ENCODE measurements at regions not wholly inside any gene's neighbourhood (a gene's known extent, or its start where the extent isn't known, plus 50 kb on each side); places are given as distances from the start of the nearest gene placed in this dataset.

- H4K20me1 ChIP-seq (ENCODE audit: low read depth, low read length) = no peaks in the 10 kb centered on the region
- H3F3A ChIP-seq (ENCODE audit: insufficient read depth) = no peaks in the 10 kb centered on the region
- no peaks in the 10 kb centered on the region for H3K79me2 ChIP-seq (ENCODE audit: insufficient read depth, low read length)
- H3K36me3 ChIP-seq (ENCODE audit: low read length) = no peaks in the 10 kb centered on the region
- H3K9me3 ChIP-seq (ENCODE audit: insufficient read depth, low read length) = no peaks in the 10 kb centered on the region
- TF ChIP-seq CTCF (IDR thresholded peaks at IDR 0.05; ENCODE audit: insufficient read depth, low read length, poor library complexity, severe bottlenecking) = no peak
- TF ChIP-seq EZH2phosphoT487 (conservative IDR thresholded peaks at IDR 0.05; ENCODE audit: low read length) = no peak
- H3K4me2 ChIP-seq (ENCODE audit: low read depth, low read length, poor library complexity, severe bottlenecking) = no peak overlapping the region
- no peak overlapping the region for H3K27ac ChIP-seq (ENCODE audit: low read depth, low read length)
- no peak overlapping the region for H2AFZ ChIP-seq (ENCODE audit: low read depth, low read length, severe bottlenecking)
- H3K9me2 ChIP-seq (replicated peaks; ENCODE audit: insufficient read depth, low read length) = no peaks in the 10 kb centered on the region
- H3K4me3 ChIP-seq (ENCODE audit: insufficient read depth, low read length, poor library complexity, severe bottlenecking) = no peak overlapping the region
- no peaks in the 10 kb centered on the region for H3K27me3 ChIP-seq (ENCODE audit: low read length)
- no peak overlapping the region for H3K9ac ChIP-seq (ENCODE audit: low read length)
Observed at GRCh38 chr10:81027706-81028105, 490.0 kb downstream of the SH2D4B start.

GRCh38 chr10:81031774-81032173, 494.1 kb downstream of the SH2D4B start:
- Histone ChIP-seq H4K20me1 (ENCODE audit: low read depth, low read length) (no peaks in the 10 kb centered on the region), H3K9ac (ENCODE audit: low read length) (no peak overlapping the region), H3K9me2 (replicated peaks; ENCODE audit: insufficient read depth, low read length) (no peaks in the 10 kb centered on the region), H3K27ac (ENCODE audit: low read depth, low read length) (no peak overlapping the region), H3F3A (ENCODE audit: insufficient read depth) (no peaks in the 10 kb centered on the region), H3K4me3 (ENCODE audit: insufficient read depth, low read length, poor library complexity, severe bottlenecking) (no peak overlapping the region), H3K79me2 (ENCODE audit: insufficient read depth, low read length) (no peaks in the 10 kb centered on the region), H3K9me3 (ENCODE audit: insufficient read depth, low read length) (no peaks in the 10 kb centered on the region), H3K27me3 (ENCODE audit: low read length) (no peaks in the 10 kb centered on the region), H2AFZ (ENCODE audit: low read depth, low read length, severe bottlenecking) (no peak overlapping the region), H3K4me2 (ENCODE audit: low read depth, low read length, poor library complexity, severe bottlenecking) (no peak overlapping the region), H3K36me3 (ENCODE audit: low read length) (no peaks in the 10 kb centered on the region)
- no peak for TF ChIP-seq CTCF (IDR thresholded peaks at IDR 0.05; ENCODE audit: insufficient read depth, low read length, poor library complexity, severe bottlenecking)
- TF ChIP-seq EZH2phosphoT487 (conservative IDR thresholded peaks at IDR 0.05; ENCODE audit: low read length) = no peak

- H3K4me2 ChIP-seq (ENCODE audit: low read depth, low read length, poor library complexity, severe bottlenecking) = no peak overlapping the region
Observed at GRCh38 chr10:81034383-81034782, 496.7 kb downstream of the SH2D4B start.

More at GRCh38 chr10:81034383-81034782, 496.7 kb downstream of the SH2D4B start:
- no peaks in the 10 kb centered on the region for H4K20me1 ChIP-seq (ENCODE audit: low read depth, low read length)
- H3K9me3 ChIP-seq (ENCODE audit: insufficient read depth, low read length) = no peaks in the 10 kb centered on the region
- no peaks in the 10 kb centered on the region for H3F3A ChIP-seq (ENCODE audit: insufficient read depth)
- no peak for TF ChIP-seq CTCF (IDR thresholded peaks at IDR 0.05; ENCODE audit: insufficient read depth, low read length, poor library complexity, severe bottlenecking)
- no peak for TF ChIP-seq EZH2phosphoT487 (conservative IDR thresholded peaks at IDR 0.05; ENCODE audit: low read length)
- no peak overlapping the region for H3K4me3 ChIP-seq (ENCODE audit: insufficient read depth, low read length, poor library complexity, severe bottlenecking)
- H3K9me2 ChIP-seq (replicated peaks; ENCODE audit: insufficient read depth, low read length) = no peaks in the 10 kb centered on the region
- no peak overlapping the region for H3K9ac ChIP-seq (ENCODE audit: low read length)
- no peaks in the 10 kb centered on the region for H3K27me3 ChIP-seq (ENCODE audit: low read length)
- H3K79me2 ChIP-seq (ENCODE audit: insufficient read depth, low read length) = no peaks in the 10 kb centered on the region
- H3K36me3 ChIP-seq (ENCODE audit: low read length) = no peaks in the 10 kb centered on the region
- H2AFZ ChIP-seq (ENCODE audit: low read depth, low read length, severe bottlenecking) = no peak overlapping the region
- H3K27ac ChIP-seq (ENCODE audit: low read depth, low read length) = no peak overlapping the region

Measured in SU-DHL-6 (cell line).